Ovary (tissue), 3 donors: ENCODE measurements at regions not wholly inside any gene's neighbourhood (a gene's known extent, or its start where the extent isn't known, plus 50 kb on each side); places are given as distances from the start of the nearest gene placed in this dataset.

Experiments used
- POLR2A ChIP-seq: fragments of 450-650 bp; IDR thresholded peaks from one replicate; pipeline ENCODE4 v1.6.1; 2017; ENCODE audit warnings: antibody characterized with exemption, mild to moderate bottlenecking, moderate library complexity
- TF ChIP-seq, protein P1 (sequence below), 3 donors: fragments of 450-650 bp in 2 of 3; fragments of 200-600 bp in 1 of 3; IDR thresholded peaks; one replicate each; pipeline versions ENCODE4 v1.5.1 to v1.8.0; 2016 to 2022; ENCODE audit warnings: antibody characterized with exemption in 3 of 3, mild to moderate bottlenecking in 1 of 3
- donor health status: DM: no; HTN: no; CAD: no.

DNA sequence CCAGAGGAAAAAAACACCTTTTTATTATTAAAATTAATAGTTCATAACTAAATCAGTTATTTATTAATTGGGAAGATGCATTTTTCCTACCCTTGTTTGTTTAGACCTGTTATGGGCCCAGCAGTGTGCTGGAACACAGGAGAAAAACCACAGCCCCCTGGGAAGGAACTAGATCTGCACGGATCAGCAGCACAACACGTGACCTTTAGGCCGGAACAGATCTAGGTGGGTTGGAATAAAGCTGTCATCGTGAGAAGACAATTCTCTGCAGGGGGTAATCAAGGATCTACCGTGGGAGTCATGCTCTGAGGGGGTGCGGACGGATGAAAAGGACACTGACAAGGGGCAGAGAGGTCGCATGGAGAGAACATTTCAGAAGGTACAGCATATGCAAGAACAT, 95.8 kb upstream of the SPATA31C2 start:
- TF ChIP-seq, protein P1, sequence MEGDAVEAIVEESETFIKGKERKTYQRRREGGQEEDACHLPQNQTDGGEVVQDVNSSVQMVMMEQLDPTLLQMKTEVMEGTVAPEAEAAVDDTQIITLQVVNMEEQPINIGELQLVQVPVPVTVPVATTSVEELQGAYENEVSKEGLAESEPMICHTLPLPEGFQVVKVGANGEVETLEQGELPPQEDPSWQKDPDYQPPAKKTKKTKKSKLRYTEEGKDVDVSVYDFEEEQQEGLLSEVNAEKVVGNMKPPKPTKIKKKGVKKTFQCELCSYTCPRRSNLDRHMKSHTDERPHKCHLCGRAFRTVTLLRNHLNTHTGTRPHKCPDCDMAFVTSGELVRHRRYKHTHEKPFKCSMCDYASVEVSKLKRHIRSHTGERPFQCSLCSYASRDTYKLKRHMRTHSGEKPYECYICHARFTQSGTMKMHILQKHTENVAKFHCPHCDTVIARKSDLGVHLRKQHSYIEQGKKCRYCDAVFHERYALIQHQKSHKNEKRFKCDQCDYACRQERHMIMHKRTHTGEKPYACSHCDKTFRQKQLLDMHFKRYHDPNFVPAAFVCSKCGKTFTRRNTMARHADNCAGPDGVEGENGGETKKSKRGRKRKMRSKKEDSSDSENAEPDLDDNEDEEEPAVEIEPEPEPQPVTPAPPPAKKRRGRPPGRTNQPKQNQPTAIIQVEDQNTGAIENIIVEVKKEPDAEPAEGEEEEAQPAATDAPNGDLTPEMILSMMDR (IDR thresholded peaks at IDR 0.05): no peak
- no peak for TF ChIP-seq POLR2A
